ENCODE measurements at regions not wholly inside any gene's neighbourhood (a gene's known extent, or its start where the extent isn't known, plus 50 kb on each side); places are given as distances from the start of the nearest gene placed in this dataset.
A peak's percentile ranks its signal among the peaks of the same experiment; 100 is the strongest.

DNA sequence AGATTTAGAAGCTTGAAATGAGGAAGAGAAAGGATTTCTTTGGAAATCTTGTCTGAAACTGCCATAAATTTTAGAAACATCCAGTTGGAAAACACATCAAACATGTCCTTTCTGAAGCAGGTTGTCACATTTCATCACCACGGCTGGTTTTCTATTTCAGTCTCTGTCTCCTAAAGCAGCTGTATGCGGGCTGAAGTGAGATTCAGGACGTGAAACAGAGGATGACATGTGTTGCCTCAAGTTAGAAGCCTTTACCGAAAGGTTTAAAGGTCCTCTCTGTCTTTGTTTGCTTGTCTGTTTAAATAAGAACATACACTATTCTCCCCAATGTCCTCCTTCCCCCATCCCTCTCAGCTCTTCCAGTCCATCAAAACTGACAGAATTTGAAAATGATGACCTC lies 141.9 kb downstream of the SQOR start:
- H3K4me1 ChIP-seq (ENCODE audit: insufficient read depth, low read length): peaks cover 9% of the 10 kb centered on the region
- H3K27ac ChIP-seq (ENCODE audit: extremely low read length, insufficient read depth, low read length): no peak overlapping the region
- H3K36me3 ChIP-seq (replicated peaks in 1 of 2; ENCODE audit: control insufficient read depth in 1 of 2, insufficient read depth in 2 of 2, low read length in 2 of 2): no peaks in the 10 kb centered on the region
- no peaks in the 10 kb centered on the region for H4K20me1 ChIP-seq (ENCODE audit: insufficient read depth, low read length)
- H3K27me3 ChIP-seq (ENCODE audit: control insufficient read depth in 1 of 2, insufficient read depth in 2 of 2, low read length in 2 of 2): no peaks in the 10 kb centered on the region; a peak in 1 of 5 replicates
- H3K9ac ChIP-seq (ENCODE audit: insufficient read depth, low read depth, low read length): no peak overlapping the region
- POLR2A ChIA-PET: no interaction called here
- WGBS (ENCODE audit: low lambda C conversion rate): 4% methylated on average over 4 of the region's 4 CpGs
- CTCF ChIA-PET (ENCODE audit: low intra/inter-chr PET ratio, low total read pairs): no interaction called here
- intact Hi-C loops (cut with micrococcal nuclease; ENCODE audit: unreplicated experiment): no loop called here
- ATAC-seq (peak; percentile 35; the same call in 2 of the 3 replicates), FAIRE-seq (no peak), DNase-seq (ENCODE audit: low spot score) (peak; percentile 3)
- H3K9me3 ChIP-seq (ENCODE audit: low read length): no peaks in the 10 kb centered on the region
- in situ Hi-C loops (cut with HindIII; ENCODE audit: extremely low pct_ligation_motif_present, low pct_unique_long_range_greater_than_20kb): no loop called here
- no peak for TF ChIP-seq ZFP82 (CRISPR knock-in tag; IDR thresholded peaks at IDR 0.05; ENCODE audit: borderline replicate concordance)
- no peak for TF ChIP-seq SP2 (CRISPR knock-in tag; IDR thresholded peaks at IDR 0.05)
- no peak for TF ChIP-seq ZNF773 (CRISPR knock-in tag; IDR thresholded peaks at IDR 0.05; ENCODE audit: borderline replicate concordance)
- TF ChIP-seq WIZ (CRISPR knock-in tag; IDR thresholded peaks at IDR 0.05): no peak
- no peak for TF ChIP-seq ZNF883 (CRISPR knock-in tag; IDR thresholded peaks at IDR 0.05; ENCODE audit: not compliant biosample characterization)
- TF ChIP-seq, protein P1, sequence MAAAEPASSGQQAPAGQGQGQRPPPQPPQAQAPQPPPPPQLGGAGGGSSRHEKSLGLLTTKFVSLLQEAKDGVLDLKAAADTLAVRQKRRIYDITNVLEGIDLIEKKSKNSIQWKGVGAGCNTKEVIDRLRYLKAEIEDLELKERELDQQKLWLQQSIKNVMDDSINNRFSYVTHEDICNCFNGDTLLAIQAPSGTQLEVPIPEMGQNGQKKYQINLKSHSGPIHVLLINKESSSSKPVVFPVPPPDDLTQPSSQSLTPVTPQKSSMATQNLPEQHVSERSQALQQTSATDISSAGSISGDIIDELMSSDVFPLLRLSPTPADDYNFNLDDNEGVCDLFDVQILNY (CRISPR knock-in tag; conservative IDR thresholded peaks at IDR 0.05): no peak
- no peak for TF ChIP-seq ZBTB49 (CRISPR knock-in tag; IDR thresholded peaks at IDR 0.05; ENCODE audit: borderline replicate concordance)
- TF ChIP-seq, protein P2, sequence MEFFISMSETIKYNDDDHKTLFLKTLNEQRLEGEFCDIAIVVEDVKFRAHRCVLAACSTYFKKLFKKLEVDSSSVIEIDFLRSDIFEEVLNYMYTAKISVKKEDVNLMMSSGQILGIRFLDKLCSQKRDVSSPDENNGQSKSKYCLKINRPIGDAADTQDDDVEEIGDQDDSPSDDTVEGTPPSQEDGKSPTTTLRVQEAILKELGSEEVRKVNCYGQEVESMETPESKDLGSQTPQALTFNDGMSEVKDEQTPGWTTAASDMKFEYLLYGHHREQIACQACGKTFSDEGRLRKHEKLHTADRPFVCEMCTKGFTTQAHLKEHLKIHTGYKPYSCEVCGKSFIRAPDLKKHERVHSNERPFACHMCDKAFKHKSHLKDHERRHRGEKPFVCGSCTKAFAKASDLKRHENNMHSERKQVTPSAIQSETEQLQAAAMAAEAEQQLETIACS (CRISPR knock-in tag; IDR thresholded peaks at IDR 0.05): no peak
- no peak for TF ChIP-seq ZNF549 (CRISPR knock-in tag; IDR thresholded peaks at IDR 0.05)
- TF ChIP-seq ZNF816 (CRISPR knock-in tag; IDR thresholded peaks at IDR 0.05; ENCODE audit: borderline replicate concordance): no peak
- no peak for TF ChIP-seq ZBTB7A (CRISPR knock-in tag; IDR thresholded peaks at IDR 0.05)
- no peak for TF ChIP-seq ZFX (CRISPR knock-in tag; IDR thresholded peaks at IDR 0.05; ENCODE audit: low read depth)
- TF ChIP-seq ZNF646 (CRISPR knock-in tag; IDR thresholded peaks at IDR 0.05): no peak
- TF ChIP-seq TOE1 (CRISPR knock-in tag; IDR thresholded peaks at IDR 0.05): no peak
- TF ChIP-seq MIER3 (CRISPR knock-in tag; IDR thresholded peaks at IDR 0.05; ENCODE audit: borderline replicate concordance): no peak
- H3K4me2 ChIP-seq (ENCODE audit: low read depth, low read length): no peak overlapping the region
- H2AFZ ChIP-seq (ENCODE audit: low read length): no peak overlapping the region
- H3K79me2 ChIP-seq (ENCODE audit: insufficient read depth, low read length): no peaks in the 10 kb centered on the region
- no peak overlapping the region for H3K4me3 ChIP-seq (replicated peaks in 1 of 3; ENCODE audit: insufficient read depth in 1 of 3, low read depth in 2 of 3, low read length in 3 of 3)
- BruUV-seq (replicated peaks): no TSS peak
